Activated CD8-positive, alpha-beta memory T cell treated with anti-CD3 and anti-CD28 coated beads, Interleukin-2, amount 10 ng/mL, durations not matched to agents 7 days and 5 days (primary cell): ENCODE measurements at regions not wholly inside any gene's neighbourhood (a gene's known extent, or its start where the extent isn't known, plus 50 kb on each side); places are given as distances from the start of the nearest gene placed in this dataset.

Experiments
- ATAC-seq: fragments of 150-1000 bp; cut with Tn5 transposase; one replicate; pipeline ENCODE4 v1.10.0; 2021; ENCODE audit warnings: moderate library complexity
- CTCF ChIA-PET: fragments of 350-600 bp; sonication (Branson Sonifier 250); formaldehyde crosslinking; loops from one replicate; lab custom pipeline; 2021; ENCODE audit warnings: antibody characterized with exemption; lab: Charles Lee
- DNase-seq: peaks from one replicate; pipeline ENCODE4 v3.0.0-alpha.2; 2020
- H3K27ac Mint-ChIP-seq: one replicate; pipeline ENCODE4 v1.8.0; 2021; ENCODE audit warnings: mild to moderate bottlenecking, mixed read lengths
- H3K27me3 Mint-ChIP-seq: one replicate; pipeline ENCODE4 v1.8.0; 2021; ENCODE audit warnings: mixed read lengths
- H3K36me3 Mint-ChIP-seq: one replicate; pipeline ENCODE4 v1.8.0; 2021; ENCODE audit warnings: mild to moderate bottlenecking, mixed read lengths
- H3K4me1 Mint-ChIP-seq: one replicate; pipeline ENCODE4 v1.8.0; 2021; ENCODE audit warnings: mixed read lengths
- H3K4me3 Mint-ChIP-seq: one replicate; pipeline ENCODE4 v1.8.0; 2021; ENCODE audit warnings: mild to moderate bottlenecking, moderate library complexity, mixed read lengths
- H3K9me3 Mint-ChIP-seq: one replicate; pipeline ENCODE4 v1.8.0; 2022; ENCODE audit warnings: low read depth, mixed read lengths

- Mint-ChIP-seq H3K27me3 (peaks cover 4% of the 10 kb centered on the region), H3K36me3 (peaks cover 9% of the 10 kb centered on the region), H3K4me3 (no peak overlapping the region), H3K9me3 (peaks cover 7% of the 10 kb centered on the region), H3K4me1 (peaks cover 19% of the 10 kb centered on the region), H3K27ac (no peak overlapping the region)
- CTCF ChIA-PET = no interaction called here
- DNase-seq (no peak), ATAC-seq (no peak)
Observed at GRCh38 chr19:31223740-31224534, 125.3 kb downstream of the TSHZ3 start.

- DNase-seq (peak; percentile 67), ATAC-seq (peak; percentile 68)
- no peak overlapping the region for H3K27ac Mint-ChIP-seq
- CTCF ChIA-PET = no interaction called here
- no peaks in the 10 kb centered on the region for H3K27me3 Mint-ChIP-seq
- H3K9me3 Mint-ChIP-seq = peaks cover 5% of the 10 kb centered on the region
- H3K36me3 Mint-ChIP-seq = peaks cover 11% of the 10 kb centered on the region
- H3K4me1 Mint-ChIP-seq = peaks cover 19% of the 10 kb centered on the region
- no peak overlapping the region for H3K4me3 Mint-ChIP-seq
Observed at GRCh38 chr19:31220540-31220939, 128.7 kb downstream of the TSHZ3 start.

GRCh38 chr19:31214997-31215396 lies 134.2 kb downstream of the TSHZ3 start:
- no peak overlapping the region for H3K4me3 Mint-ChIP-seq
- peaks cover 23% of the 10 kb centered on the region for H3K36me3 Mint-ChIP-seq
- H3K27me3 Mint-ChIP-seq = no peaks in the 10 kb centered on the region
- no peak for ATAC-seq
- CTCF ChIA-PET = no interaction called here
- H3K4me1 Mint-ChIP-seq = peaks cover 27% of the 10 kb centered on the region
- peaks cover 2% of the 10 kb centered on the region for H3K9me3 Mint-ChIP-seq
- DNase-seq = no peak
- H3K27ac Mint-ChIP-seq = peak overlapping the region; percentile 94

- peaks cover 23% of the 10 kb centered on the region for H3K36me3 Mint-ChIP-seq
- peaks cover 2% of the 10 kb centered on the region for H3K9me3 Mint-ChIP-seq
- no peaks in the 10 kb centered on the region for H3K27me3 Mint-ChIP-seq
- H3K27ac Mint-ChIP-seq = peak overlapping the region; percentile 94
- DNase-seq (peak; percentile 98), ATAC-seq (peak; percentile 98)
- CTCF ChIA-PET = no interaction called here
- peaks cover 25% of the 10 kb centered on the region for H3K4me1 Mint-ChIP-seq
- H3K4me3 Mint-ChIP-seq = peak overlapping the region; percentile 50
Observed at GRCh38 chr19:31214086-31214485, 135.2 kb downstream of the TSHZ3 start.

- H3K9me3 Mint-ChIP-seq = peaks cover 2% of the 10 kb centered on the region
- no peak overlapping the region for H3K27ac Mint-ChIP-seq
- H3K4me3 Mint-ChIP-seq = no peak overlapping the region
- no peaks in the 10 kb centered on the region for H3K27me3 Mint-ChIP-seq
- peaks cover 25% of the 10 kb centered on the region for H3K4me1 Mint-ChIP-seq
- H3K36me3 Mint-ChIP-seq = peaks cover 21% of the 10 kb centered on the region
- CTCF ChIA-PET = no interaction called here
- no peak for DNase-seq
- ATAC-seq = no peak
Observed at GRCh38 chr19:31211088-31211487, 138.1 kb downstream of the TSHZ3 start.

GRCh38 chr19:31205887-31206518 lies 143.2 kb downstream of the TSHZ3 start:
- H3K27ac Mint-ChIP-seq = no peak overlapping the region
- H3K4me1 Mint-ChIP-seq = no peaks in the 10 kb centered on the region
- H3K9me3 Mint-ChIP-seq = no peaks in the 10 kb centered on the region
- H3K4me3 Mint-ChIP-seq = no peak overlapping the region
- H3K27me3 Mint-ChIP-seq = peaks cover 33% of the 10 kb centered on the region
- CTCF ChIA-PET = no interaction called here
- ATAC-seq (no peak), DNase-seq (no peak)
- peaks cover 1% of the 10 kb centered on the region for H3K36me3 Mint-ChIP-seq

- no peak overlapping the region for H3K4me3 Mint-ChIP-seq
- H3K27ac Mint-ChIP-seq = no peak overlapping the region
- DNase-seq = no peak
- no peak for ATAC-seq
- H3K9me3 Mint-ChIP-seq = no peaks in the 10 kb centered on the region
- CTCF ChIA-PET = no interaction called here
- H3K27me3 Mint-ChIP-seq = peaks cover 43% of the 10 kb centered on the region
- no peaks in the 10 kb centered on the region for H3K4me1 Mint-ChIP-seq
- H3K36me3 Mint-ChIP-seq = no peaks in the 10 kb centered on the region
Observed at GRCh38 chr19:31204115-31204514, 145.1 kb downstream of the TSHZ3 start.

GRCh38 chr19:31185261-31185660 lies 164.0 kb downstream of the TSHZ3 start:
- Mint-ChIP-seq H3K9me3 (peaks cover 5% of the 10 kb centered on the region), H3K4me3 (no peak overlapping the region), H3K4me1 (no peaks in the 10 kb centered on the region), H3K27me3 (peaks cover 11% of the 10 kb centered on the region), H3K27ac (no peak overlapping the region), H3K36me3 (no peaks in the 10 kb centered on the region)
- ATAC-seq (no peak), DNase-seq (no peak)
- CTCF ChIA-PET = no interaction called here

- no peaks in the 10 kb centered on the region for H3K36me3 Mint-ChIP-seq
- ATAC-seq (no peak), DNase-seq (no peak)
- H3K4me3 Mint-ChIP-seq = no peak overlapping the region
- H3K27me3 Mint-ChIP-seq = peaks cover 5% of the 10 kb centered on the region
- CTCF ChIA-PET = no interaction called here
- no peak overlapping the region for H3K27ac Mint-ChIP-seq
- no peaks in the 10 kb centered on the region for H3K9me3 Mint-ChIP-seq
- no peaks in the 10 kb centered on the region for H3K4me1 Mint-ChIP-seq
Observed at GRCh38 chr19:31181535-31181934, 167.7 kb downstream of the TSHZ3 start.

GRCh38 chr19:31180907-31181306 lies 168.3 kb downstream of the TSHZ3 start:
- Mint-ChIP-seq H3K4me1 (no peaks in the 10 kb centered on the region), H3K36me3 (no peaks in the 10 kb centered on the region), H3K4me3 (no peak overlapping the region), H3K27ac (no peak overlapping the region), H3K27me3 (peaks cover 4% of the 10 kb centered on the region), H3K9me3 (no peaks in the 10 kb centered on the region)
- CTCF ChIA-PET = no interaction called here
- ATAC-seq = no peak
- no peak for DNase-seq

- Mint-ChIP-seq H3K27ac (no peak overlapping the region), H3K27me3 (peaks cover 2% of the 10 kb centered on the region), H3K4me3 (no peak overlapping the region), H3K36me3 (no peaks in the 10 kb centered on the region), H3K4me1 (no peaks in the 10 kb centered on the region), H3K9me3 (no peaks in the 10 kb centered on the region)
- no peak for ATAC-seq
- CTCF ChIA-PET = no interaction called here
- no peak for DNase-seq
Observed at GRCh38 chr19:31179471-31179852, 169.8 kb downstream of the TSHZ3 start.

- no peaks in the 10 kb centered on the region for H3K36me3 Mint-ChIP-seq
- DNase-seq = no peak
- no peaks in the 10 kb centered on the region for H3K9me3 Mint-ChIP-seq
- no peak overlapping the region for H3K27ac Mint-ChIP-seq
- no peaks in the 10 kb centered on the region for H3K4me1 Mint-ChIP-seq
- peaks cover 2% of the 10 kb centered on the region for H3K27me3 Mint-ChIP-seq
- ATAC-seq = no peak
- CTCF ChIA-PET = no interaction called here
- no peak overlapping the region for H3K4me3 Mint-ChIP-seq
Observed at GRCh38 chr19:31178833-31179470, 170.3 kb downstream of the TSHZ3 start.

GRCh38 chr19:31177246-31177645 lies 172.0 kb downstream of the TSHZ3 start:
- no peaks in the 10 kb centered on the region for H3K4me1 Mint-ChIP-seq
- H3K36me3 Mint-ChIP-seq = no peaks in the 10 kb centered on the region
- peaks cover 3% of the 10 kb centered on the region for H3K27me3 Mint-ChIP-seq
- ATAC-seq = no peak
- no peak for DNase-seq
- no peak overlapping the region for H3K27ac Mint-ChIP-seq
- H3K4me3 Mint-ChIP-seq = no peak overlapping the region
- H3K9me3 Mint-ChIP-seq = no peaks in the 10 kb centered on the region
- CTCF ChIA-PET = no interaction called here
